Activated CD4-positive, alpha-beta memory T cell treated with anti-CD3 and anti-CD28 coated beads, Interleukin-2, amount 10 ng/mL, durations not matched to agents 7 days and 5 days (primary cell): ENCODE measurements at regions not wholly inside any gene's neighbourhood (a gene's known extent, or its start where the extent isn't known, plus 50 kb on each side); places are given as distances from the start of the nearest gene placed in this dataset.

Experiments used
- CTCF ChIA-PET: fragments of 350-600 bp; sonication (Branson Sonifier 250); formaldehyde crosslinking; loops from one replicate; lab custom pipeline; 2021; ENCODE audit warnings: antibody characterized with exemption, inconsistent platforms; lab: Charles Lee
- POLR2A ChIA-PET: fragments of 350-600 bp; sonication (Branson Sonifier 250); formaldehyde crosslinking; loops from one replicate; lab custom pipeline; 2021; ENCODE audit warnings: antibody characterized with exemption; lab: Charles Lee
- DNase-seq: peaks from one replicate; pipeline ENCODE4 v3.0.0-alpha.2; 2020
- H3K27ac Mint-ChIP-seq: one replicate; pipeline ENCODE4 v1.8.0; 2021; ENCODE audit warnings: mild to moderate bottlenecking, mixed read lengths
- H3K27me3 Mint-ChIP-seq: one replicate; pipeline ENCODE4 v1.8.0; 2021; ENCODE audit warnings: mixed read lengths
- H3K36me3 Mint-ChIP-seq: one replicate; pipeline ENCODE4 v1.8.0; 2021; ENCODE audit warnings: low read depth, mixed read lengths
- H3K4me1 Mint-ChIP-seq: one replicate; pipeline ENCODE4 v1.8.0; 2021; ENCODE audit warnings: mixed read lengths
- H3K4me3 Mint-ChIP-seq: one replicate; pipeline ENCODE4 v1.8.0; 2021; ENCODE audit warnings: mild to moderate bottlenecking, mixed read lengths
- H3K9me3 Mint-ChIP-seq: one replicate; pipeline ENCODE4 v1.8.0; 2021; ENCODE audit warnings: mixed read lengths

- Mint-ChIP-seq H3K27me3 (no peaks in the 10 kb centered on the region), H3K4me1 (no peaks in the 10 kb centered on the region), H3K4me3 (no peak overlapping the region), H3K9me3 (peaks cover 6% of the 10 kb centered on the region), H3K36me3 (no peaks in the 10 kb centered on the region), H3K27ac (no peak overlapping the region)
- DNase-seq, result no peak
- CTCF ChIA-PET, result no interaction called here
- POLR2A ChIA-PET, result no interaction called here
These were observed 1183.7 kb downstream of the FSTL5 start for GRCh38 chr4:160980091-160980490.

GRCh38 chr4:160981083-160981482, 1182.7 kb downstream of the FSTL5 start:
- Mint-ChIP-seq H3K4me1 (no peaks in the 10 kb centered on the region), H3K4me3 (no peak overlapping the region), H3K27ac (no peak overlapping the region), H3K27me3 (no peaks in the 10 kb centered on the region), H3K36me3 (no peaks in the 10 kb centered on the region), H3K9me3 (peaks cover 6% of the 10 kb centered on the region)
- ChIA-PET CTCF (no interaction called here), POLR2A (no interaction called here)
- DNase-seq, result no peak

GRCh38 chr4:160983035-160983434, 1180.8 kb downstream of the FSTL5 start:
- POLR2A ChIA-PET, result no interaction called here
- no peak overlapping the region for H3K4me3 Mint-ChIP-seq
- peaks cover 6% of the 10 kb centered on the region for H3K9me3 Mint-ChIP-seq
- CTCF ChIA-PET, result no interaction called here
- no peaks in the 10 kb centered on the region for H3K36me3 Mint-ChIP-seq
- no peak for DNase-seq
- no peaks in the 10 kb centered on the region for H3K4me1 Mint-ChIP-seq
- H3K27me3 Mint-ChIP-seq, result no peaks in the 10 kb centered on the region
- H3K27ac Mint-ChIP-seq, result no peak overlapping the region

- H3K4me3 Mint-ChIP-seq, result no peak overlapping the region
- no peaks in the 10 kb centered on the region for H3K4me1 Mint-ChIP-seq
- no peaks in the 10 kb centered on the region for H3K36me3 Mint-ChIP-seq
- ChIA-PET POLR2A (no interaction called here), CTCF (no interaction called here)
- no peak overlapping the region for H3K27ac Mint-ChIP-seq
- no peaks in the 10 kb centered on the region for H3K27me3 Mint-ChIP-seq
- DNase-seq, result no peak
- peaks cover 2% of the 10 kb centered on the region for H3K9me3 Mint-ChIP-seq
These were observed 1161.4 kb downstream of the FSTL5 start for GRCh38 chr4:161002386-161002785.

- ChIA-PET POLR2A (no interaction called here), CTCF (no interaction called here)
- no peaks in the 10 kb centered on the region for H3K4me1 Mint-ChIP-seq
- DNase-seq, result no peak
- no peaks in the 10 kb centered on the region for H3K27me3 Mint-ChIP-seq
- H3K9me3 Mint-ChIP-seq, result peaks cover 2% of the 10 kb centered on the region
- H3K36me3 Mint-ChIP-seq, result no peaks in the 10 kb centered on the region
- no peak overlapping the region for H3K4me3 Mint-ChIP-seq
- H3K27ac Mint-ChIP-seq, result no peak overlapping the region
These were observed 1160.3 kb downstream of the FSTL5 start for GRCh38 chr4:161003418-161004057.

- peaks cover 5% of the 10 kb centered on the region for H3K9me3 Mint-ChIP-seq
- no peaks in the 10 kb centered on the region for H3K4me1 Mint-ChIP-seq
- CTCF ChIA-PET, result no interaction called here
- H3K36me3 Mint-ChIP-seq, result no peaks in the 10 kb centered on the region
- no peak overlapping the region for H3K4me3 Mint-ChIP-seq
- no peak overlapping the region for H3K27ac Mint-ChIP-seq
- POLR2A ChIA-PET, result no interaction called here
- no peak for DNase-seq
- H3K27me3 Mint-ChIP-seq, result no peaks in the 10 kb centered on the region
These were observed 1158.1 kb downstream of the FSTL5 start for GRCh38 chr4:161005746-161006145.

- ChIA-PET CTCF (no interaction called here), POLR2A (no interaction called here)
- no peaks in the 10 kb centered on the region for H3K4me1 Mint-ChIP-seq
- H3K27me3 Mint-ChIP-seq, result no peaks in the 10 kb centered on the region
- no peak overlapping the region for H3K4me3 Mint-ChIP-seq
- H3K27ac Mint-ChIP-seq, result no peak overlapping the region
- peaks cover 5% of the 10 kb centered on the region for H3K9me3 Mint-ChIP-seq
- H3K36me3 Mint-ChIP-seq, result no peaks in the 10 kb centered on the region
- DNase-seq, result no peak
These were observed 1155.3 kb downstream of the FSTL5 start for GRCh38 chr4:161008527-161008926.

GRCh38 chr4:161010227-161010626, 1153.6 kb downstream of the FSTL5 start:
- CTCF ChIA-PET, result no interaction called here
- Mint-ChIP-seq H3K4me1 (no peaks in the 10 kb centered on the region), H3K9me3 (peaks cover 3% of the 10 kb centered on the region), H3K27ac (no peak overlapping the region), H3K27me3 (no peaks in the 10 kb centered on the region), H3K4me3 (no peak overlapping the region), H3K36me3 (no peaks in the 10 kb centered on the region)
- POLR2A ChIA-PET, result no interaction called here
- no peak for DNase-seq
